ENCODE measurements at regions not wholly inside any gene's neighbourhood (a gene's known extent, or its start where the extent isn't known, plus 50 kb on each side); places are given as distances from the start of the nearest gene placed in this dataset.

DNA sequence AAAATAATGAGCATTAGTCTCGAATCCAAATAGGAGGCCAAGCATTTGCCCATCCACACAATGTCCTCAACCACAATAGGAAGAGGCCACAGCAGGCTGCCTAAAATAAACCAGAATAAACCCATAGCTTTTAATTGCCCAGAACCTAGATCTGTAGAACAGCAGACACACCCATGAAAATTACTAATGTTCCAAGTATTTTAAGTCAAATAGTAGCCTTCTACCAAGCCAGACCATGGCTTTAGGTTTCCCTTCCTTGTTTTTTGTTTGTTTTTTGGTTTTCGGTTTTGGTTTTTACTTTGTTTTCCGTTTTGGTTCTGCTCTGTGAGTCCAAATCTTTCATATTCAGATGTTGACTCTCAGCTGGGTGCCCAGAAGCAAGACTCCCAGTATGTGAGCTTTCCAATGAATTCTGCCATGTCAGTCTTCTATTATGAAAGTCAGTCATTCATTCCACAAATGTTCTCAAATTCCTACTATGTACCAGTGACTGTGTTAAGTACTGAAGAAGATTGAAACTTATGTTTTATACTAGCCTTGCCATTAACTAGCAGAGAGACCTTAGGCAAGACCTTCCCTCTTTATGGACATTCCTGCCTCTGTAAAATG is 57.8 kb upstream of the BOC start:
- Histone ChIP-seq H3K27ac (ENCODE audit: low read depth, low read length, poor library complexity, severe bottlenecking) (no peak overlapping the region), H3K4me1 (ENCODE audit: insufficient read depth, low read length, poor library complexity, severe bottlenecking) (no peaks in the 10 kb centered on the region), H3K4me3 (ENCODE audit: low read depth, low read length, poor library complexity, severe bottlenecking) (no peak overlapping the region), H3K79me2 (ENCODE audit: insufficient read depth, low read depth, low read length) (no peaks in the 10 kb centered on the region), H3K4me2 (ENCODE audit: low read length) (no peak overlapping the region), H3K9me3 (ENCODE audit: low read length) (no peaks in the 10 kb centered on the region), H2AFZ (ENCODE audit: low read length) (no peak overlapping the region), H3K9me2 (ENCODE audit: insufficient read depth, low read length) (no peaks in the 10 kb centered on the region), H3K36me3 (ENCODE audit: insufficient read depth, low read length) (no peaks in the 10 kb centered on the region), H4K20me1 (ENCODE audit: insufficient read depth, low read length) (no peaks in the 10 kb centered on the region)
- no TSS peak for BruUV-seq (replicated peaks)
- intact Hi-C loops (cut with micrococcal nuclease; ENCODE audit: unreplicated experiment), result no loop called here
- POLR2A ChIA-PET, result no interaction called here
- TF ChIP-seq, protein P1, sequence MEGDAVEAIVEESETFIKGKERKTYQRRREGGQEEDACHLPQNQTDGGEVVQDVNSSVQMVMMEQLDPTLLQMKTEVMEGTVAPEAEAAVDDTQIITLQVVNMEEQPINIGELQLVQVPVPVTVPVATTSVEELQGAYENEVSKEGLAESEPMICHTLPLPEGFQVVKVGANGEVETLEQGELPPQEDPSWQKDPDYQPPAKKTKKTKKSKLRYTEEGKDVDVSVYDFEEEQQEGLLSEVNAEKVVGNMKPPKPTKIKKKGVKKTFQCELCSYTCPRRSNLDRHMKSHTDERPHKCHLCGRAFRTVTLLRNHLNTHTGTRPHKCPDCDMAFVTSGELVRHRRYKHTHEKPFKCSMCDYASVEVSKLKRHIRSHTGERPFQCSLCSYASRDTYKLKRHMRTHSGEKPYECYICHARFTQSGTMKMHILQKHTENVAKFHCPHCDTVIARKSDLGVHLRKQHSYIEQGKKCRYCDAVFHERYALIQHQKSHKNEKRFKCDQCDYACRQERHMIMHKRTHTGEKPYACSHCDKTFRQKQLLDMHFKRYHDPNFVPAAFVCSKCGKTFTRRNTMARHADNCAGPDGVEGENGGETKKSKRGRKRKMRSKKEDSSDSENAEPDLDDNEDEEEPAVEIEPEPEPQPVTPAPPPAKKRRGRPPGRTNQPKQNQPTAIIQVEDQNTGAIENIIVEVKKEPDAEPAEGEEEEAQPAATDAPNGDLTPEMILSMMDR (conservative IDR thresholded peaks at IDR 0.05; ENCODE audit: low read length), result no peak
- no peak for TF ChIP-seq EZH2phosphoT487 (IDR thresholded peaks at IDR 0.05; ENCODE audit: borderline replicate concordance, low read depth, low read length)
- no peak for DNase-seq (ENCODE audit: low spot score)
- CTCF ChIA-PET (ENCODE audit: unreplicated experiment), result no interaction called here

DNA sequence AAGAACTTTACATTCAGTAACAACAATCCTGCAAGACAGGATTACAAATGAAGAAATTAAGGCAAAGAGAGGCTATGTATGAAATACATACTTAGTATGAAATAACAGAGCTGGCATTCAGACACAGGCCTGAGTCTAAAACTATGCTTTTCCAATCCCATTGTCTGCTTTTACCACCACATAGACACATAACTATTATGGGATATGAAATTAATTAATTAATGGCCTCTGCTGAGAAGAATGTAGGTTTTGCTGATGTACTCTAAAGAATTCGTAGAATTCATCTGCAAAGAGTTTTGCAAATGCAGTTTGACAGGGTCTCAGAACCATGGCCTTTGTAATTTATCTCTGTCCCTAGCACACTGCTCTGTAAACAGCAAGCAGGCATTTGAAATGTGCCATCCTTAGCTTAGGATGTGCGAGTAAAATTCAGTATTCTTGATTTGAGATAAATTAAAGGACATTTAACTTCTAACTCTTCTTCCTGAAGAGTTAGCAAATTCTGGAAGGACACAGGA is 54.5 kb upstream of the BOC start:
- Histone ChIP-seq H4K20me1 (ENCODE audit: insufficient read depth, low read length) (no peaks in the 10 kb centered on the region), H3K36me3 (ENCODE audit: insufficient read depth, low read length) (no peaks in the 10 kb centered on the region), H3K4me3 (ENCODE audit: low read depth, low read length, poor library complexity, severe bottlenecking) (no peak overlapping the region), H3K4me1 (ENCODE audit: insufficient read depth, low read length, poor library complexity, severe bottlenecking) (no peaks in the 10 kb centered on the region), H3K9me3 (ENCODE audit: low read length) (no peaks in the 10 kb centered on the region), H3K79me2 (ENCODE audit: insufficient read depth, low read depth, low read length) (no peaks in the 10 kb centered on the region), H3K4me2 (ENCODE audit: low read length) (no peak overlapping the region), H3K27ac (ENCODE audit: low read depth, low read length, poor library complexity, severe bottlenecking) (no peak overlapping the region), H2AFZ (ENCODE audit: low read length) (no peak overlapping the region), H3K9me2 (ENCODE audit: insufficient read depth, low read length) (no peaks in the 10 kb centered on the region)
- ChIA-PET POLR2A (interaction anchor here (1.2 kb wide), 1 partner anchor 91 kb away, joined by 3 read pairs; no protein-coding TSS in a partner anchor), CTCF (ENCODE audit: unreplicated experiment) (no interaction called here)
- intact Hi-C loops (cut with micrococcal nuclease; ENCODE audit: unreplicated experiment), result no loop called here
- no peak for DNase-seq (ENCODE audit: low spot score)
- no TSS peak for BruUV-seq (replicated peaks)
- TF ChIP-seq, protein P1 (conservative IDR thresholded peaks at IDR 0.05; ENCODE audit: low read length), result no peak
- no peak for TF ChIP-seq EZH2phosphoT487 (IDR thresholded peaks at IDR 0.05; ENCODE audit: borderline replicate concordance, low read depth, low read length)

DNA sequence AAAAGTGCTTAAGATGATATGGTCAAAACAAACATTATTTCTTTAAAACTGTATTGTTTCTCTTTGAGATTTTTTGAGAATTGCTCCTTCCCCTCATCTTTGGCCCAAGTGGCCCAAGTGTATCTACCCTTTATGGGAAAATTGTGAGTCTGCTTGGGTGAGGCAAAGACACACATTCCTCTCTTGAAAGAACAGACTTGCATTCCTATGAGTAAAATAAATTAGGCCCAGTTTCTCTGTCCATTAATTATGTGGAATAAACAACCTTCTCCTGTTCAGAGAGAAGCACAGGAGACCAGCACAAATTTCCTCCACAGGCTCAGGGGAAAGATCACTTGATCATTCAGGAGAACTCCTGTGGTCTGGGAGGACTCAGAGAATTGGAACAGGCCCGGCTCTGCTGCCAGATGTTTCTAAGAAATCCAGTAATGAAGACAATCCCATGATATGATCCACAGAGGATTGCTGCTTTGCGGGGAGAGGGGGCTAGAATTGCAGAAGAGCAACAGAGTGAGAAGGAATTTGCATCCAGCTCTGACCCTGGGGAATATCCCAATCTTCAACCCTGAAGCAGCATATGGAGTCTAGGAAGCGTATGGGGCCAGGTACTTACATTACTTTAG is 53.8 kb upstream of the BOC start:
- Histone ChIP-seq H2AFZ (ENCODE audit: low read length) (no peak overlapping the region), H3K27ac (ENCODE audit: low read depth, low read length, poor library complexity, severe bottlenecking) (no peak overlapping the region), H3K4me3 (ENCODE audit: low read depth, low read length, poor library complexity, severe bottlenecking) (no peak overlapping the region), H3K9me2 (ENCODE audit: insufficient read depth, low read length) (no peaks in the 10 kb centered on the region), H3K4me2 (ENCODE audit: low read length) (no peak overlapping the region), H3K4me1 (ENCODE audit: insufficient read depth, low read length, poor library complexity, severe bottlenecking) (no peaks in the 10 kb centered on the region), H4K20me1 (ENCODE audit: insufficient read depth, low read length) (no peaks in the 10 kb centered on the region), H3K79me2 (ENCODE audit: insufficient read depth, low read depth, low read length) (no peaks in the 10 kb centered on the region), H3K36me3 (ENCODE audit: insufficient read depth, low read length) (no peaks in the 10 kb centered on the region), H3K9me3 (ENCODE audit: low read length) (no peaks in the 10 kb centered on the region)
- ChIA-PET CTCF (ENCODE audit: unreplicated experiment) (no interaction called here), POLR2A (interaction anchor here (1.2 kb wide), 1 partner anchor 90 kb away, joined by 3 read pairs; no protein-coding TSS in a partner anchor)
- TF ChIP-seq EZH2phosphoT487 (IDR thresholded peaks at IDR 0.05; ENCODE audit: borderline replicate concordance, low read depth, low read length), result no peak
- no TSS peak for BruUV-seq (replicated peaks)
- intact Hi-C loops (cut with micrococcal nuclease; ENCODE audit: unreplicated experiment), result no loop called here
- no peak for DNase-seq (ENCODE audit: low spot score)
